ENCODE measurements at regions not wholly inside any gene's neighbourhood (a gene's known extent, or its start where the extent isn't known, plus 50 kb on each side); places are given as distances from the start of the nearest gene placed in this dataset.

GRCh38 chr6:15032015-15032414 is 213.9 kb upstream of the JARID2 start:
- H3K9me3 ChIP-seq (ENCODE audit: insufficient read depth, low read depth, low read length), result no peaks in the 10 kb centered on the region
- H3K9ac ChIP-seq (ENCODE audit: low read length), result no peak overlapping the region
- no peaks in the 10 kb centered on the region for H3K79me2 ChIP-seq (ENCODE audit: insufficient read depth, low read length)
- peaks cover 6% of the 10 kb centered on the region for H3K9me3 Mint-ChIP-seq (ENCODE audit: unreplicated experiment)
- FAIRE-seq (no peak), DNase-seq (ENCODE audit: low read depth) (no peak)
- H3K27me3 Mint-ChIP-seq (ENCODE audit: low read depth, unreplicated experiment), result peaks cover 13% of the 10 kb centered on the region
- H3K4me1 Mint-ChIP-seq (ENCODE audit: low read depth, unreplicated experiment), result peaks cover 3% of the 10 kb centered on the region
- TF ChIP-seq, protein P1, sequence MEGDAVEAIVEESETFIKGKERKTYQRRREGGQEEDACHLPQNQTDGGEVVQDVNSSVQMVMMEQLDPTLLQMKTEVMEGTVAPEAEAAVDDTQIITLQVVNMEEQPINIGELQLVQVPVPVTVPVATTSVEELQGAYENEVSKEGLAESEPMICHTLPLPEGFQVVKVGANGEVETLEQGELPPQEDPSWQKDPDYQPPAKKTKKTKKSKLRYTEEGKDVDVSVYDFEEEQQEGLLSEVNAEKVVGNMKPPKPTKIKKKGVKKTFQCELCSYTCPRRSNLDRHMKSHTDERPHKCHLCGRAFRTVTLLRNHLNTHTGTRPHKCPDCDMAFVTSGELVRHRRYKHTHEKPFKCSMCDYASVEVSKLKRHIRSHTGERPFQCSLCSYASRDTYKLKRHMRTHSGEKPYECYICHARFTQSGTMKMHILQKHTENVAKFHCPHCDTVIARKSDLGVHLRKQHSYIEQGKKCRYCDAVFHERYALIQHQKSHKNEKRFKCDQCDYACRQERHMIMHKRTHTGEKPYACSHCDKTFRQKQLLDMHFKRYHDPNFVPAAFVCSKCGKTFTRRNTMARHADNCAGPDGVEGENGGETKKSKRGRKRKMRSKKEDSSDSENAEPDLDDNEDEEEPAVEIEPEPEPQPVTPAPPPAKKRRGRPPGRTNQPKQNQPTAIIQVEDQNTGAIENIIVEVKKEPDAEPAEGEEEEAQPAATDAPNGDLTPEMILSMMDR (IDR thresholded peaks at IDR 0.05; ENCODE audit: insufficient read depth, low read depth, low read length), result no peak
- TF ChIP-seq EZH2 (IDR thresholded peaks at IDR 0.05; ENCODE audit: insufficient read depth, low read length), result no peak
- H3K27ac Mint-ChIP-seq (ENCODE audit: unreplicated experiment), result no peak overlapping the region
- H3K27ac ChIP-seq (ENCODE audit: low read depth, low read length), result no peak overlapping the region
- no peaks in the 10 kb centered on the region for H4K20me1 ChIP-seq (ENCODE audit: insufficient read depth, low read length)
- H3K36me3 ChIP-seq (ENCODE audit: insufficient read depth, low read length), result no peaks in the 10 kb centered on the region
- no peak overlapping the region for H2AFZ ChIP-seq (ENCODE audit: low read depth, low read length)
- no peaks in the 10 kb centered on the region for H3K4me1 ChIP-seq (ENCODE audit: insufficient read depth, low read length)
- no peaks in the 10 kb centered on the region for H3K36me3 Mint-ChIP-seq (ENCODE audit: low read depth, unreplicated experiment)
- H3K4me3 Mint-ChIP-seq (ENCODE audit: unreplicated experiment), result no peak overlapping the region
- no peak overlapping the region for H3K4me3 ChIP-seq (ENCODE audit: insufficient read depth, low read depth, low read length)
- no peaks in the 10 kb centered on the region for H3K27me3 ChIP-seq (ENCODE audit: insufficient read depth, low read length)
- no peak overlapping the region for H3K4me2 ChIP-seq (ENCODE audit: low read length)

DNA sequence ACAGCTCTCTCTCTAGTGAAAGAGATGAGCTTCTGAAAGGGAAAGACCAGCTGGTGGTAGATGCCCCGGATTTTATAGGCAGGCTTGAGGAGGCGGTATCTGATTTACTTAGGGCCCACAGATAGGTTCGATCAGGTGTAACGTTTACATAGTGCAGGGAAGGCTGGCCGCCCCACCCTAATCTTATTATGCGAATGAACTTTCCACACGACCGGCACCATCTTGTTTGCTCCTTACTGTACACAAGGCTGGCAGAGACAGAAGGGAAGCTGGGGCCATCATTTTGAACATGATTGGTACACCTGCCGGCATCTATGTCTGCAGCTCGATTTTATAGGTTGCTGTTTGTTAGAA is 212.0 kb upstream of the JARID2 start:
- Histone ChIP-seq H3K27ac (ENCODE audit: low read depth, low read length) (no peak overlapping the region), H3K79me2 (ENCODE audit: insufficient read depth, low read length) (no peaks in the 10 kb centered on the region), H4K20me1 (ENCODE audit: insufficient read depth, low read length) (no peaks in the 10 kb centered on the region), H3K4me2 (ENCODE audit: low read length) (no peak overlapping the region), H3K36me3 (ENCODE audit: insufficient read depth, low read length) (no peaks in the 10 kb centered on the region), H3K9ac (ENCODE audit: low read length) (no peak overlapping the region), H2AFZ (ENCODE audit: low read depth, low read length) (no peak overlapping the region), H3K27me3 (ENCODE audit: insufficient read depth, low read length) (no peaks in the 10 kb centered on the region), H3K9me3 (ENCODE audit: insufficient read depth, low read depth, low read length) (no peaks in the 10 kb centered on the region), H3K4me1 (ENCODE audit: insufficient read depth, low read length) (no peaks in the 10 kb centered on the region), H3K4me3 (ENCODE audit: insufficient read depth, low read depth, low read length) (no peak overlapping the region)
- H3K27ac Mint-ChIP-seq (ENCODE audit: unreplicated experiment), result no peak overlapping the region
- H3K27me3 Mint-ChIP-seq (ENCODE audit: low read depth, unreplicated experiment), result peaks cover 13% of the 10 kb centered on the region
- FAIRE-seq, result no peak
- no peaks in the 10 kb centered on the region for H3K36me3 Mint-ChIP-seq (ENCODE audit: low read depth, unreplicated experiment)
- no peak overlapping the region for H3K4me3 Mint-ChIP-seq (ENCODE audit: unreplicated experiment)
- no peak for DNase-seq (ENCODE audit: low read depth)
- H3K9me3 Mint-ChIP-seq (ENCODE audit: unreplicated experiment), result peaks cover 6% of the 10 kb centered on the region
- H3K4me1 Mint-ChIP-seq (ENCODE audit: low read depth, unreplicated experiment), result peaks cover 3% of the 10 kb centered on the region
- TF ChIP-seq, protein P1 (IDR thresholded peaks at IDR 0.05; ENCODE audit: insufficient read depth, low read depth, low read length), result no peak
- no peak for TF ChIP-seq EZH2 (IDR thresholded peaks at IDR 0.05; ENCODE audit: insufficient read depth, low read length)

GRCh38 chr6:15036690-15037245 is 209.1 kb upstream of the JARID2 start:
- no peak overlapping the region for H3K4me3 Mint-ChIP-seq (ENCODE audit: unreplicated experiment)
- peaks cover 8% of the 10 kb centered on the region for H3K27me3 Mint-ChIP-seq (ENCODE audit: low read depth, unreplicated experiment)
- no peak overlapping the region for H3K27ac Mint-ChIP-seq (ENCODE audit: unreplicated experiment)
- DNase-seq (ENCODE audit: low read depth) (no peak), FAIRE-seq (no peak)
- H4K20me1 ChIP-seq (ENCODE audit: insufficient read depth, low read length), result no peaks in the 10 kb centered on the region
- no peaks in the 10 kb centered on the region for H3K36me3 ChIP-seq (ENCODE audit: insufficient read depth, low read length)
- H3K4me1 ChIP-seq (ENCODE audit: insufficient read depth, low read length), result no peaks in the 10 kb centered on the region
- no peak overlapping the region for H3K9ac ChIP-seq (ENCODE audit: low read length)
- H3K27me3 ChIP-seq (ENCODE audit: insufficient read depth, low read length), result no peaks in the 10 kb centered on the region
- no peaks in the 10 kb centered on the region for H3K36me3 Mint-ChIP-seq (ENCODE audit: low read depth, unreplicated experiment)
- no peak overlapping the region for H2AFZ ChIP-seq (ENCODE audit: low read depth, low read length)
- no peak overlapping the region for H3K4me3 ChIP-seq (ENCODE audit: insufficient read depth, low read depth, low read length)
- no peak overlapping the region for H3K4me2 ChIP-seq (ENCODE audit: low read length)
- no peak for TF ChIP-seq EZH2 (IDR thresholded peaks at IDR 0.05; ENCODE audit: insufficient read depth, low read length)
- TF ChIP-seq, protein P1 (IDR thresholded peaks at IDR 0.05; ENCODE audit: insufficient read depth, low read depth, low read length), result no peak
- H3K27ac ChIP-seq (ENCODE audit: low read depth, low read length), result no peak overlapping the region
- H3K9me3 ChIP-seq (ENCODE audit: insufficient read depth, low read depth, low read length), result no peaks in the 10 kb centered on the region
- no peaks in the 10 kb centered on the region for H3K79me2 ChIP-seq (ENCODE audit: insufficient read depth, low read length)
- H3K4me1 Mint-ChIP-seq (ENCODE audit: low read depth, unreplicated experiment), result peaks cover 3% of the 10 kb centered on the region
- H3K9me3 Mint-ChIP-seq (ENCODE audit: unreplicated experiment), result no peaks in the 10 kb centered on the region
